ENCODE measurements at regions not wholly inside any gene's neighbourhood (a gene's known extent, or its start where the extent isn't known, plus 50 kb on each side); places are given as distances from the start of the nearest gene placed in this dataset.

DNA sequence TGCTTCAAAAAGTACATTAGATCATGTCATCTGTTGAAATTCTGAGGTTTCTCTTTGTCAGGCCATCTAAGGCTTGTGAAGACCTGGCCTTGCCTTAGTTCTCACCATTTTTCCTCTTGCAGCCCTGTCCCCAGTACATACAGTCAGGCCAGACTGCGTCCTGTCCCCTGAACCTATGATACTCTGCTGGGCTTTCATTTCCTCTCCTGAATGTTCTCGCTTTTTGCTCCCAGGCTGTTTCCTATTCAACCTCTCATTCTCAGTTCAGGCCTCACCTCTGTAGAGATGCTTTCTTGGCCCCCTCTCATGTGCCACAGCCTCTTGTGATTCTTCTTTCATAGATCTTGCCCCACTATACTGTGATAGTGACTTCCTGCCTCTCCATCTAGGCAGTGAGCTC lies 648.8 kb upstream of the KCNMB2 start:
- intact Hi-C loops (cut with micrococcal nuclease; ENCODE audit: unreplicated experiment), result no loop called here
- TF ChIP-seq, protein P1, sequence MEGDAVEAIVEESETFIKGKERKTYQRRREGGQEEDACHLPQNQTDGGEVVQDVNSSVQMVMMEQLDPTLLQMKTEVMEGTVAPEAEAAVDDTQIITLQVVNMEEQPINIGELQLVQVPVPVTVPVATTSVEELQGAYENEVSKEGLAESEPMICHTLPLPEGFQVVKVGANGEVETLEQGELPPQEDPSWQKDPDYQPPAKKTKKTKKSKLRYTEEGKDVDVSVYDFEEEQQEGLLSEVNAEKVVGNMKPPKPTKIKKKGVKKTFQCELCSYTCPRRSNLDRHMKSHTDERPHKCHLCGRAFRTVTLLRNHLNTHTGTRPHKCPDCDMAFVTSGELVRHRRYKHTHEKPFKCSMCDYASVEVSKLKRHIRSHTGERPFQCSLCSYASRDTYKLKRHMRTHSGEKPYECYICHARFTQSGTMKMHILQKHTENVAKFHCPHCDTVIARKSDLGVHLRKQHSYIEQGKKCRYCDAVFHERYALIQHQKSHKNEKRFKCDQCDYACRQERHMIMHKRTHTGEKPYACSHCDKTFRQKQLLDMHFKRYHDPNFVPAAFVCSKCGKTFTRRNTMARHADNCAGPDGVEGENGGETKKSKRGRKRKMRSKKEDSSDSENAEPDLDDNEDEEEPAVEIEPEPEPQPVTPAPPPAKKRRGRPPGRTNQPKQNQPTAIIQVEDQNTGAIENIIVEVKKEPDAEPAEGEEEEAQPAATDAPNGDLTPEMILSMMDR (IDR thresholded peaks at IDR 0.05; ENCODE audit: insufficient read depth in 1 of 2, low read depth in 1 of 2, low read length in 1 of 2, severe bottlenecking in 1 of 2, unreplicated experiment in 1 of 2), result no peak
- Histone ChIP-seq H3K27me3 (replicated peaks; ENCODE audit: control insufficient read depth, insufficient read depth, low read length) (no peaks in the 10 kb centered on the region), H3K4me1 (no peaks in the 10 kb centered on the region; the same call in 1 of the 2 replicates), H3K4me3 (ENCODE audit: low read depth, low read length) (no peak overlapping the region), H3K9me3 (no peaks in the 10 kb centered on the region), H3K36me3 (ENCODE audit: control insufficient read depth, insufficient read depth, low read length) (no peaks in the 10 kb centered on the region)
- Mint-ChIP-seq H3K27me3 (ENCODE audit: insufficient read depth, unreplicated experiment) (no peaks in the 10 kb centered on the region), H3K4me3 (ENCODE audit: unreplicated experiment) (no peak overlapping the region), H3K36me3 (ENCODE audit: insufficient read depth, unreplicated experiment) (no peaks in the 10 kb centered on the region), H3K4me1 (ENCODE audit: low read depth, unreplicated experiment) (no peaks in the 10 kb centered on the region), H3K9me3 (ENCODE audit: unreplicated experiment) (no peaks in the 10 kb centered on the region), H3K27ac (ENCODE audit: unreplicated experiment) (no peak overlapping the region)
- POLR2A ChIA-PET, result interaction anchor here (0.7 kb wide), 1 partner anchor 19 kb away, joined by 4 read pairs; no protein-coding TSS in a partner anchor
- CTCF ChIA-PET, result interaction anchor here (0.7 kb wide), 1 partner anchor 40 kb away, joined by 3 read pairs; no protein-coding TSS in a partner anchor
- no TSS peak for BruUV-seq (replicated peaks)
- DNase-seq, result no peak

GRCh38 chr3:177889161-177889560 lies 647.1 kb upstream of the KCNMB2 start:
- Mint-ChIP-seq H3K27me3 (ENCODE audit: insufficient read depth, unreplicated experiment) (no peaks in the 10 kb centered on the region), H3K36me3 (ENCODE audit: insufficient read depth, unreplicated experiment) (no peaks in the 10 kb centered on the region), H3K4me1 (ENCODE audit: low read depth, unreplicated experiment) (no peaks in the 10 kb centered on the region), H3K27ac (ENCODE audit: unreplicated experiment) (no peak overlapping the region), H3K4me3 (ENCODE audit: unreplicated experiment) (no peak overlapping the region), H3K9me3 (ENCODE audit: unreplicated experiment) (no peaks in the 10 kb centered on the region)
- no peak for DNase-seq
- BruUV-seq (replicated peaks), result no TSS peak
- CTCF ChIA-PET, result no interaction called here
- intact Hi-C loops (cut with micrococcal nuclease; ENCODE audit: unreplicated experiment), result no loop called here
- no peak overlapping the region for H3K4me3 ChIP-seq (ENCODE audit: low read depth, low read length)
- H3K27me3 ChIP-seq (replicated peaks; ENCODE audit: control insufficient read depth, insufficient read depth, low read length), result no peaks in the 10 kb centered on the region
- no peaks in the 10 kb centered on the region; the same call in 1 of the 2 replicates for H3K4me1 ChIP-seq
- TF ChIP-seq, protein P1 (IDR thresholded peaks at IDR 0.05; ENCODE audit: insufficient read depth in 1 of 2, low read depth in 1 of 2, low read length in 1 of 2, severe bottlenecking in 1 of 2, unreplicated experiment in 1 of 2), result no peak
- no peaks in the 10 kb centered on the region for H3K9me3 ChIP-seq
- no peaks in the 10 kb centered on the region for H3K36me3 ChIP-seq (ENCODE audit: control insufficient read depth, insufficient read depth, low read length)
- POLR2A ChIA-PET, result no interaction called here

GRCh38 chr3:177889652-177890358 lies 646.4 kb upstream of the KCNMB2 start:
- no peak overlapping the region for H3K4me3 ChIP-seq (ENCODE audit: low read depth, low read length)
- no TSS peak for BruUV-seq (replicated peaks)
- POLR2A ChIA-PET, result no interaction called here
- H3K9me3 Mint-ChIP-seq (ENCODE audit: unreplicated experiment), result no peaks in the 10 kb centered on the region
- intact Hi-C loops (cut with micrococcal nuclease; ENCODE audit: unreplicated experiment), result no loop called here
- no peak for DNase-seq
- H3K27me3 ChIP-seq (replicated peaks; ENCODE audit: control insufficient read depth, insufficient read depth, low read length), result no peaks in the 10 kb centered on the region
- H3K9me3 ChIP-seq, result no peaks in the 10 kb centered on the region
- H3K4me1 ChIP-seq, result no peaks in the 10 kb centered on the region; the same call in 1 of the 2 replicates
- no peak overlapping the region for H3K27ac Mint-ChIP-seq (ENCODE audit: unreplicated experiment)
- no peaks in the 10 kb centered on the region for H3K27me3 Mint-ChIP-seq (ENCODE audit: insufficient read depth, unreplicated experiment)
- CTCF ChIA-PET, result no interaction called here
- H3K36me3 ChIP-seq (ENCODE audit: control insufficient read depth, insufficient read depth, low read length), result no peaks in the 10 kb centered on the region
- H3K4me3 Mint-ChIP-seq (ENCODE audit: unreplicated experiment), result no peak overlapping the region
- H3K36me3 Mint-ChIP-seq (ENCODE audit: insufficient read depth, unreplicated experiment), result no peaks in the 10 kb centered on the region
- H3K4me1 Mint-ChIP-seq (ENCODE audit: low read depth, unreplicated experiment), result no peaks in the 10 kb centered on the region
- TF ChIP-seq, protein P1 (IDR thresholded peaks at IDR 0.05; ENCODE audit: insufficient read depth in 1 of 2, low read depth in 1 of 2, low read length in 1 of 2, severe bottlenecking in 1 of 2, unreplicated experiment in 1 of 2), result no peak

Measured in Caco-2 (cell line).